Right lobe of liver (tissue), 6 donors: ENCODE measurements at regions not wholly inside any gene's neighbourhood (a gene's known extent, or its start where the extent isn't known, plus 50 kb on each side); places are given as distances from the start of the nearest gene placed in this dataset.

Experiments
- ATAC-seq, 4 donors: fragments of 200-7000 bp; cut with Tn5 transposase; one replicate each; pipeline ENCODE4 v1.9.1; 2020; ENCODE audit warnings: mild to moderate bottlenecking in 4 of 4, moderate library complexity in 4 of 4
- DNase-seq, 3 donors: peaks; one replicate each; pipeline ENCODE4 v3.0.0-alpha.2; 2020
- H3K27ac ChIP-seq, 3 donors: fragments of 200-600 bp; one replicate each; pipeline ENCODE4 v1.8.0; 2022
- H3K27me3 ChIP-seq, 2 donors: fragments of 200-600 bp; one replicate each; pipeline ENCODE4 v1.8.0; 2022
- H3K36me3 ChIP-seq, 4 donors: fragments of 200-600 bp; sonication (generic) in 1 of 4; one replicate each; pipeline versions ENCODE4 v1.5.1 to v1.8.0; 2017 to 2022; ENCODE audit warnings: control low read depth in 1 of 4
- H3K4me1 ChIP-seq, 4 donors: fragments of 200-600 bp; sonication (generic) in 1 of 4; one replicate each; pipeline versions ENCODE4 v1.5.1 to v1.8.0; 2017 to 2022; ENCODE audit warnings: control low read depth in 1 of 4
- H3K4me3 ChIP-seq, 3 donors: fragments of 200-600 bp; one replicate each; pipeline ENCODE4 v1.8.0; 2022
- H3K9me3 ChIP-seq, 4 donors: fragments of 200-600 bp; sonication (generic) in 1 of 4; one replicate each; pipeline versions ENCODE4 v1.5.1 to v1.8.0; 2017 to 2022; ENCODE audit warnings: control low read depth in 1 of 4
- CTCF ChIP-seq, 4 donors: fragments of 200-600 bp in 3 of 4; fragments of 450-650 bp in 1 of 4; IDR thresholded peaks; one replicate each; pipeline versions ENCODE4 v1.5.1 to v1.8.0; 2016 to 2022; ENCODE audit warnings: antibody characterized with exemption in 4 of 4, mild to moderate bottlenecking in 2 of 4
- POLR2A ChIP-seq: fragments of 450-650 bp; IDR thresholded peaks from one replicate; pipeline ENCODE4 v1.6.1; 2017; ENCODE audit warnings: antibody characterized with exemption, mild to moderate bottlenecking
- WGBS: methylation state at CpG from one replicate; pipeline ENCODE4 v1.1.6; 2018; ENCODE audit warnings: low coverage, low lambda C conversion rate; ENCODE audit not compliant: insufficient coverage; ENCODE audit errors: missing lambda C conversion rate; 5-methylcytosine and 5-hydroxymethylcytosine counted together
- intact Hi-C, 2 donors: fragments of 100-400 bp; cut with DNase I; formaldehyde crosslinking; loops; one replicate each; pipeline versions ENCODE4 v1.11.2 to v1.14.1; 2022
- donor health status: DM: no; HTN: yes; CAD: no.
- donor health status: DM: no; HTN: no; CAD: no.
- donor health status: DM: no; HTN: no; CAD: no.
- donor health status: DM: no; HTN: yes; CAD: no.
- donor health status: DM: no; HTN: yes; CAD: no.

GRCh38 chrX:131146702-131147101 is 88.6 kb downstream of the ARHGAP36 start:
- Histone ChIP-seq H3K9me3 (no peaks in the 10 kb centered on the region), H3K4me1 (no peaks in the 10 kb centered on the region), H3K4me3 (no peak overlapping the region), H3K27me3 (peaks cover 0 to 4% of the 10 kb centered on the region in 2 donors), H3K27ac (no peak overlapping the region), H3K36me3 (no peaks in the 10 kb centered on the region)
- DNase-seq (no peak), ATAC-seq (no peak)
- intact Hi-C loops, result no loop called here
- WGBS, result 30% methylated on average over 3 of the region's 3 CpGs
- TF ChIP-seq CTCF (IDR thresholded peaks at IDR 0.05) (no peak), POLR2A (no peak)
